ENCODE measurements at regions not wholly inside any gene's neighbourhood (a gene's known extent, or its start where the extent isn't known, plus 50 kb on each side); places are given as distances from the start of the nearest gene placed in this dataset.

DNA sequence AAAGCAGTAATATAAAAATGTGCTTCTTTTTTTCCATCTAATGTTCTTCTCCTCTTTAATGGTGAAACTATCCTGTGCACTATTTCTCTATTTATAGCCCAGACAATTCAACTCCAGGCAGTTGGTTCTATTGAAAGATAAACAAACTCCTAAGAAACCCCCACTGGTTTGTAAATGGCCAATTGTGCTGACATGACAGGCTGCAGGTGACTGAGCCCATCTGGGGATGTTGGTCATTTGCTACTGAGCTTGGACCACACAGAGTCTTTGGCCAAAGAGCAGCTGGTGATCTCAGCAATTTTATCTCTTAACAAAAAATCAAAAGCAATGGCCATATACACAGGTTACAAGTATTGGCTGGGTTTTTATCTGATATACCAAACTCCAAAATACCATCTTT lies 631.8 kb upstream of the CELF2 start:
- no peaks in the 10 kb centered on the region for H3K36me3 ChIP-seq
- no peaks in the 10 kb centered on the region for H3K27me3 ChIP-seq
- H3K4me3 ChIP-seq = no peak overlapping the region
- DNase-seq (ENCODE audit: low spot score) = no peak
- no peak overlapping the region for H3K27ac ChIP-seq
- peaks cover 0 to 7% of the 10 kb centered on the region in 2 donors for H3K9me3 ChIP-seq
- TF ChIP-seq, protein P1, sequence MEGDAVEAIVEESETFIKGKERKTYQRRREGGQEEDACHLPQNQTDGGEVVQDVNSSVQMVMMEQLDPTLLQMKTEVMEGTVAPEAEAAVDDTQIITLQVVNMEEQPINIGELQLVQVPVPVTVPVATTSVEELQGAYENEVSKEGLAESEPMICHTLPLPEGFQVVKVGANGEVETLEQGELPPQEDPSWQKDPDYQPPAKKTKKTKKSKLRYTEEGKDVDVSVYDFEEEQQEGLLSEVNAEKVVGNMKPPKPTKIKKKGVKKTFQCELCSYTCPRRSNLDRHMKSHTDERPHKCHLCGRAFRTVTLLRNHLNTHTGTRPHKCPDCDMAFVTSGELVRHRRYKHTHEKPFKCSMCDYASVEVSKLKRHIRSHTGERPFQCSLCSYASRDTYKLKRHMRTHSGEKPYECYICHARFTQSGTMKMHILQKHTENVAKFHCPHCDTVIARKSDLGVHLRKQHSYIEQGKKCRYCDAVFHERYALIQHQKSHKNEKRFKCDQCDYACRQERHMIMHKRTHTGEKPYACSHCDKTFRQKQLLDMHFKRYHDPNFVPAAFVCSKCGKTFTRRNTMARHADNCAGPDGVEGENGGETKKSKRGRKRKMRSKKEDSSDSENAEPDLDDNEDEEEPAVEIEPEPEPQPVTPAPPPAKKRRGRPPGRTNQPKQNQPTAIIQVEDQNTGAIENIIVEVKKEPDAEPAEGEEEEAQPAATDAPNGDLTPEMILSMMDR (IDR thresholded peaks at IDR 0.05) = no peak
- no peaks in the 10 kb centered on the region for H3K4me1 ChIP-seq

GRCh38 chr10:10389182-10389581 lies 628.5 kb upstream of the CELF2 start:
- Histone ChIP-seq H3K9me3 (no peaks in the 10 kb centered on the region), H3K27ac (no peak overlapping the region), H3K36me3 (no peaks in the 10 kb centered on the region), H3K27me3 (no peaks in the 10 kb centered on the region), H3K4me3 (no peak overlapping the region), H3K4me1 (no peaks in the 10 kb centered on the region)
- TF ChIP-seq, protein P1 (IDR thresholded peaks at IDR 0.05) = no peak
- DNase-seq (ENCODE audit: low spot score) = no peak

- Histone ChIP-seq H3K27me3 (no peaks in the 10 kb centered on the region), H3K4me3 (no peak overlapping the region), H3K4me1 (no peaks in the 10 kb centered on the region), H3K27ac (no peak overlapping the region), H3K36me3 (no peaks in the 10 kb centered on the region), H3K9me3 (no peaks in the 10 kb centered on the region)
- TF ChIP-seq, protein P1 (IDR thresholded peaks at IDR 0.05) = no peak
- no peak for DNase-seq (ENCODE audit: low spot score)
Observed at GRCh38 chr10:10392511-10392910, 625.2 kb upstream of the CELF2 start.

DNA sequence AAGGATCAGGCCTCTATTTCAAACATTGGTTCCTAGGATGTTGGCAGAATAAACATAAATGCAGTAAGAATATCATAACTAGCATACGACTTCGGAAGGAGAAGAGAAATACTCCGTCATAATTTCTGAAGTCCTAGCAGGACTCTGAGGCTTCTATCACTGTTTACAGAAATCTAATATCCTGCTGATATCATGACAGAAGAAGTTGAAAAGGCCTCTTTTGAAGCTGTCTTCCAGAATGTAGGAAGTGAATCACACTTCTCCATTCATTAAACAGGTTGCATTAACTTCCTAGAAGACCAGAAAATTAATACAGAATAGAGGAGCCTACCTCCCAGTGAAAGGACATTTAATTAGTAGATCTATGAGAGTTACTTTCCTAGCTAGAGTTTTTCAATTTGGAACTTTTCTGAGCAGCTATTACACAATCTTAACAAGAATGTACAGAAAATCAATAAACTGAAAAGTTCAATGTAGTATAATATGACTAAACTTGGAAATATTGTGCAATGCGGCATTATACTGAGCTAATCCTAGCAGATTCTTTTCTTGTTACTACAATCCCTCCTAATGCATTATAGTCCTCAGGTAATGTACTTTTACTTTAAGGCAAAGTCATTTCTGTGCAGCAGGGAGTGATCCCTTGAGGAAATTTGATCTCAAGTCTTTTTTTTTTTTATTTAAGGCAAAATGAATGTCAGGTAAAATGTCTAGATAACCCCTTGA lies 622.6 kb upstream of the CELF2 start:
- Histone ChIP-seq H3K9me3 (peaks cover 0 to 14% of the 10 kb centered on the region in 2 donors), H3K4me3 (no peak overlapping the region), H3K36me3 (no peaks in the 10 kb centered on the region), H3K27me3 (no peaks in the 10 kb centered on the region), H3K27ac (no peak overlapping the region), H3K4me1 (no peaks in the 10 kb centered on the region)
- DNase-seq (ENCODE audit: low spot score) = no peak
- TF ChIP-seq, protein P1 (IDR thresholded peaks at IDR 0.05) = no peak

GRCh38 chr10:10396601-10397000 lies 621.1 kb upstream of the CELF2 start:
- no peak for DNase-seq (ENCODE audit: low spot score)
- Histone ChIP-seq H3K36me3 (no peaks in the 10 kb centered on the region), H3K27me3 (no peaks in the 10 kb centered on the region), H3K4me1 (no peaks in the 10 kb centered on the region), H3K9me3 (peaks cover 0 to 14% of the 10 kb centered on the region in 2 donors), H3K27ac (no peak overlapping the region), H3K4me3 (no peak overlapping the region)
- TF ChIP-seq, protein P1 (IDR thresholded peaks at IDR 0.05) = no peak

- H3K9me3 ChIP-seq = peaks cover 0 to 14% of the 10 kb centered on the region in 2 donors
- H3K36me3 ChIP-seq = no peaks in the 10 kb centered on the region
- no peak overlapping the region for H3K4me3 ChIP-seq
- H3K27ac ChIP-seq = no peak overlapping the region
- no peak for DNase-seq (ENCODE audit: low spot score)
- H3K27me3 ChIP-seq = no peaks in the 10 kb centered on the region
- TF ChIP-seq, protein P1 (IDR thresholded peaks at IDR 0.05) = no peak
- H3K4me1 ChIP-seq = no peaks in the 10 kb centered on the region
Observed at GRCh38 chr10:10397906-10398305, 619.8 kb upstream of the CELF2 start.

Measured in right atrium auricular region (tissue), 2 donors.